GM20000 (cell line): ENCODE measurements at regions not wholly inside any gene's neighbourhood (a gene's known extent, or its start where the extent isn't known, plus 50 kb on each side); places are given as distances from the start of the nearest gene placed in this dataset.
"Not testable (repeated sequence)": the region's sequence is repeated elsewhere in the genome, so short reads cannot be mapped to it uniquely, and the experiment has no call there.

Source experiments
- DNase-seq: peaks from one replicate; pipeline ENCODE4 v3.0.0; 2012; ENCODE audit warnings: low spot score
- CTCF ChIP-seq: IDR thresholded peaks from 2 replicates; pipeline ENCODE4 v1.5.1; 2012; ENCODE audit warnings: mild to moderate bottlenecking, control low read depth; ENCODE audit errors: extremely low read depth, missing control alignments

DNA sequence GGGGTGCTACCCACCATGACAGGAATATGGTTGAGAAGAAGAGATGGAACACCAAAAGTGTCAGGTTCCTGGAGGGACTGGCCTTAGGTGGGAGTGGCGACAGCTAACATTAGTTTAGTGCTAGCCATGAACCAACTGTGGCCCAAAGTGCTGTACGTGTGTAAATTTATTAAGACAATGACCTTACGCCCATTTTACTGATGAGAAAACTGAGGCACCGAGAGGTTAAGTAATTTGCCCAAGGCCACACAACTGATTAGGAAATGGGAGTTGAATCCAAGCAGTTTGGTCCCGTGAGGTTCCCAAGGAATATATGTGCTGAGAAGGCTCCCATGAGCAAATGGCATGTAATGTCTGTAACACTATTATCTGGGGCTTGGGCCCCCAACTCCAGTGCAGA is 109.5 kb upstream of the SLC1A4 start:
- no peak for DNase-seq
- no peak for TF ChIP-seq CTCF

DNA sequence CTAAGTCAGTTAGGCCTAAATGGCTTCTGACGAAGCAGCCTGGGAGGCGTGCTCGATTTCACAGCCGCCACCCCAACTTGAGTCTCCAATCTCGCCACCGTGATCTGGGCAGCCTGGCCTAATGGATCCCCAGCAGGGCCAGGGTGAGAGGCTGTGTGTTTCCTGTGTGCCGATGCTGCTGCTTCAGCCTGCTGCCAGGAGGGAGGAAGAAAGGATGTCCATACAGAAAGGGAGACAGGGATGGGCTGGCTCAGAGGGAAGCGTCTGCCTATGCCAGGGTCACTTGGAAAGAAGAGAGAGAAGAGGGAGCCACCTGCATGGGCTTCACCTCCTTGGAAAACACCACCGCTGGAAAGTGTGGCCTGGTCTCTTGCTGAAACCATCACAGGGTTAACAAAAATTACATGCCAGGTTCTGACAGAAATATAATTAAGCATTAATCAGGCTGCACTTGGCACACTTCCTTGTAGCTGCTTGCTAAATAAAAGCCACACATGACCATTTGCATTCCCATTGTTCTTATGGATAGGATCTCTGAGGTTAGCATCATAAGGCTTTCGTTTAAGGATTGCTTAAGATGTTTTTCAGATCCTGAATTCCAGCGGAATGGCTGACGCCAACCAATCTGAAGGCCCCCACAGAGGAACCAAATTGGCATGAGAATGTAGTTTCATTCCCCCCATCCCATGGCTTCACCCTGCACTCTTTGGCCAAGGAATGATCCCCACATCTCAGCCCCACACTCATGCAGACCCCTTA is 108.8 kb upstream of the SLC1A4 start:
- TF ChIP-seq CTCF, result no peak
- no peak for DNase-seq

GRCh38 chr2:64881037-64881492 is 108.1 kb upstream of the SLC1A4 start:
- TF ChIP-seq CTCF, result no peak
- DNase-seq, result no peak

DNA sequence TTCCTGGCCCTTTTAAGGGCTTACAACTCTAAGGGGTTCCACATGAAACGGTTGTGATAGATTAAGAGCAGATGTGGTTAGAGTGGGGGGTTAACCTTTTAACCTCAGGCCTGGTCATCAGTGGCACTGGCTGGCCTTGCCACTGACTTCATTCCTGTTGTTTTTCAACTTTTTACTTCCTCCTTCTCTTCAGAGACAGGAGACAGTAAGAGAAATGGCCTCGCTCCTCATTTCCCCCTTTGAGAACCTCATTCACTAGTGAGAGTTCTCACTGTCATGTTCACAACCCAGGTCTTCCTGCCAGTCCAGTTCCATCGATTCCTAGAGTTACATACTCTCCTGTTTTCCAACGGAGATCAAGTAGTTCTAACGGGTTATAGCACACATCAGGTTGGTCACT is 101.6 kb upstream of the SLC1A4 start:
- DNase-seq, result no peak
- TF ChIP-seq CTCF, result no peak

- no peak for TF ChIP-seq CTCF
- no peak for DNase-seq
Measured at GRCh38 chr2:64888591-64889309, 100.4 kb upstream of the SLC1A4 start.

DNA sequence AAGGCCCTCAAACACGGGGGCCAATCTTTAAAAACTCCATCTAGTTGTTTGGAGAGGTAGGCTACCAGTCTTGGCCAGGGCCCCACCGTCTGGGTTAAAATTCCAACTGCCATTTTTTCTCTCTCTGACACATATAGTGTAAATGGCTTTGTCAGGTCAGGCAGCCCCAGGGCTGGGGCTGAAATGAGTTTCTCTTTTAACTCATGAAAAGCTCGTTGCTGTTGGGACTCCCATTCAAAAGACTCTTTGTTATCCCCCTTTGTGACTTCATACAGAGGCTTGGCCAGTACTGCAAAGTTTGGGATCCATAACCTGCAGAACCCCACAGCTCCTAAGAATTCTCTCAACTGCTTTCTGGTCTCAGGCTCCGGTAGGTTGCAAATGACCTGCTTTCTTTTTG is 99.4 kb upstream of the SLC1A4 start:
- DNase-seq, result no peak
- TF ChIP-seq CTCF, result no peak

DNA sequence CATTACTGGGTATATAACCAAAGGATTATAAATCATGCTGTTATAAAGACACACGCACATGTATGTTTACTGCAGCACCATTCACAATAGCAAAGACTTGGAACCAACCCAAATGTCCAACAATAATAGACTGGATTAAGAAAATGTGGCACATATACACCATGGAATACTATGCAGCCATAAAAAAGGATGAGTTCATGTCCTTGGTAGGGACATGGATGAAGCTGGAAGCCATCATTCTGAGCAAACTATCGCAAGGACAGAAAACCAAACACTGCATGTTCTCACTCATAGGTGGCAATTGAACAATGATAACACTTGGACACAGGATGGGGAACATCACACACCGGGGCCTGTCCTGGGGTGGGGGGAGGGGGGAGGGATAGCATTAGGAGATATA is 92.6 kb upstream of the SLC1A4 start:
- DNase-seq, result not testable (repeated sequence)
